HG03135 (cell line): ENCODE measurements at regions not wholly inside any gene's neighbourhood (a gene's known extent, or its start where the extent isn't known, plus 50 kb on each side); places are given as distances from the start of the nearest gene placed in this dataset.
A peak's percentile ranks its signal among the peaks of the same experiment; 100 is the strongest.

Experiments
- ATAC-seq: cut with Tn5 transposase; IDR thresholded peaks from one replicate; pipeline ENCODE4 v1.9.1; 2021; ENCODE audit warnings: mild to moderate bottlenecking, moderate library complexity; ENCODE audit not compliant: unreplicated experiment

DNA sequence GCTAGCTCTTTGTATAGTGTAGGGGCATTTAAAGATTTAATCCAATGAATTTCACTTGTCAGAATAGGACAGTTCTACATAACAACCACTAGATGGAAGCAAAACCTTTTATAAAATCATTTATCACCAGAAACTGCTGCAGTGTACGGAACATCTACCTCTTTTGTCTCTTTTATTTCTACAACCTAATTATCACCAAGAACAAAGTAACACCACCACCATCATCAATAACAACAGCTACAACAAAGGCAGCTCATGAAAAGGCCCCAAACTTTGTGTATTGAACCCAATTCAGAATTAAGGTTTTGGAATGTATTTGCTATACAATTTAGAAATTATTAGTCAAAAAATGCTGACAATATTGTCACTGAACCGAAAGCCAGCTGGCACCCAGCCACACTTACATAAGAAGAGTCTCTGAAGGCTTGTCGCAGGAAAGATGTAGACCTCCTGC lies 260.9 kb upstream of the RPS6KA3 start:
- ATAC-seq = no peak

DNA sequence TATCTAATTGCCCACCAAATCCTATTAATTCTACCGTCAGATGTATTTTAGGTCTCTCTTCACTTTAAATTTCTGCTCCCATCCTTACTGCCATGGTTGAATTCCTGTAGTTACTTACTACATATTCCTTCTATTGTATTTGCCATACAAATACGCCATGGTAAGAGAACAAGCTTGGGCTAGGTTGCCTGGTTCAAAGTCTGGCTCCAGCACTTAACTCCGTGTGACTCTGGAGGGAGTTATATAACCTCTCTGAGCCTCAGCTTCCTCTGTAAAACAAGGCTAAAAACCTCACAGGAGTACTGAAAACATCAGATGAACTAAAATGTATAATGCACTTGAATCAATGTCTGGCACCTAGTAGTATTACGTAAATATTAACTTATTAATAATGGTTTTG lies 260.3 kb upstream of the RPS6KA3 start:
- no peak for ATAC-seq

DNA sequence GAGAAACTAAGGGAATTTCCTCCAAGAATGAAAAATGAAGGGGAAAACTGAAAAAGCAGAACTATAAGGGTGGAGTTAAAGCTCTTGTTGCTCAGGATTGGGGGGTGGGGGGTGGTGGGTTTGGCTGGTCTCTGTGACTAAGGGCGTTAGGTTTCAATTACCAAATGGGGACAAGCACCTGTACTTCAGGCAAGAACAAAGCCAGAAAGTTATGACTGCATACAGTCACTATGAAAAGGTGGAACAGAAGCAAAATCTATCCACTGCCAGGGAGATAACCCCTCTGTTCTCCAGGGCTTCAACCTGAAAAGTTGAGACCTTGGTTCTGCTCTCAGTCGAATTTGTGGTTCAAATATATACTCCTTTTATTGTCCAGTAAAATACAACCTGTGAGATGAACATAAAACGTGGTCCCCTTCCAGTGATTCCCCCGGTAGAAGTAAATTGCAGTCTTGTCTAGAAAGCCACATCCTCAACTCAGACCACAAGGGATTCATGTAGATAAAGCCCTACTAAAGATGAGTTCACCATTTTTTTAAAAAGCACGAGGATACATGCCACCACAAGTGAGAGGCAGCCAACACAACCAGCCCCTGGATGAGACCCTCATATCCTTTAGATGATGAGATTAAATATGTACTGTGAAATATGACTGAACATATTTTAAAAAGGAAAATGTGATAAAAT lies 257.1 kb upstream of the RPS6KA3 start:
- ATAC-seq = no peak

DNA sequence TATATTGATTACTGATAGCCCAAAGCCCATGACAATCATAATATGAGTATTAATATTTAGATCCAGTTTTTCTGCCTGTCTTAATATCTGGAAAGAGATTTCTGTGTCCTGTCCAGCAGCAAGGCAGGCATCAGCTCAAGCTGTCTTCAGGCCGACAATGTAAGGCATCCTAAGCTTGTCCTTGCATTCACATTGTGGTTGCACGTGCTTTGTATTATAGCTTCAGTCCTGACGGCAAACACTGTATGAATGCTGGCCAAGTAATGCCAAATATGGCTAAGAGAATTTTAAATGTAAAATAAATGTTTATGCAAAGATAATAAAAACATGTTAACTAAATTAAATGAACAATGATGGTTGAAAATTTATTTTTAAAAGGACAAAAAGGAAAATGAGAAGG lies 255.7 kb upstream of the RPS6KA3 start:
- no peak for ATAC-seq

- no peak for ATAC-seq
Observed at GRCh38 chrX:20521222-20521621, 254.5 kb upstream of the RPS6KA3 start.

GRCh38 chrX:20519826-20520225 lies 253.1 kb upstream of the RPS6KA3 start:
- ATAC-seq = no peak

DNA sequence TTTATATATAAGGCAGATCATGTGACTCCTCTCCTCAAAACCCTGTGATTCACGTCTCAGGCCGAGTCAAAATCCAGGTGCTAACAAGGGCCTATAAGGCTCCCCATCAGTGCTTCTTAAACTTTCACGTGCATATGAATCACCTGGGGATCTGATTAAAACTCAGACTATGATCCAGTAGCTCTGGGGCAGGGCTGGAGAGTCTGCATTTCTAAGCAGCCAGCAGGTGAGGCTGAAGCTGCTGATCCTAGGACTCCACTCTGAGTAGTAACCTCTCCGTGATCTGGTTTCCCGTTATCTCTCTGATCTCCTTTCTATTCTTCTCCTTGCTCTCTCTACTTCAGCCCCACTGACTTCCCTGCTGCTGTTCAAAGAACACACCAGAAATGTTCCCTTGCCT lies 252.4 kb upstream of the RPS6KA3 start:
- ATAC-seq = no peak

DNA sequence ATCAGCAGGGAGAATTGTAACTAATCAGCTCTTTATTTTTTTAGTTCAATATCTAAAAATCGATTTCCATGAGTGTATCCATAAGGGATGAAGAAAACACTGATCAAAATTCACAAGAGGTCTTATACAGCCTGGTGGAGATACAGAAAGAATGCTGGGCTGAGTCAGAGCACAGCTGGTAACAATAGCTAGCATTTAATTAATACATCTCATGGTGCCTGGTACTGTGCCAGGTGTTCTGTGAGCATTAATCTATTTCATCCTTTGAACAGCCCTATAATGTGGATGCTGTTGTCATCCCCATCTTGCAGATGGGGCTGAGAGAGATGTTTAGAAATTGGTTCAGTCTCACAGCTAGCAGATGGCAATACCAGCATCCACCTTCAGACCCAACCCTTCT lies 250.9 kb upstream of the RPS6KA3 start:
- no peak for ATAC-seq

DNA sequence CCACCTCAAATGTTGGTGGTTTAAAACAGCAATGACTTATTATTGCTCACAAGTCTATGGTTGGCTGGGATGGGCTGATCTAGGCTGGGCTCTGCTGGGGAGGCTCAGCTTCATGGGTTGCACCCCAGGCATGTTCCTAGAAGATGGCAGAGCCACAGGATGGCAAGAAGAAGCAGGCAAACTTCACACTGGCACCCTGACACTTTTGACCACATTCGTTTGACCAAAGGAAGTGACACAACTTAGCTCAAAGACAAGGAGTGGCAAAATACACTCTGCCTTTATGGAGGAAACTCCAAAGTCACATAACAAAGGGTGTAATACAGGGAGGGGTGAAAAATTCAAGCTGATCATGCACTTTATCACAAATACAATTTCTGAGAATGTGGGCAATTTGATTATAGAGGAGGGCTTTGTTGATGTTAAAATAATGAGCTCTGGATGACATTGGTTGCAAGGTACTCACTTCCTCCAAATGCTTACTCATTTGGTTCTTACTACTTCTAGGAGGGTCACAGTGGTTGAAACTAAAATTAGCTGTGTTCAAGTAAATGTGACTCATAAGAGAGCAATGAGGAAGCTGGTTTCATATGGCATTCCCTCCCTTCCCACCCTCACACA lies 249.2 kb upstream of the RPS6KA3 start:
- peak; percentile 98 for ATAC-seq

DNA sequence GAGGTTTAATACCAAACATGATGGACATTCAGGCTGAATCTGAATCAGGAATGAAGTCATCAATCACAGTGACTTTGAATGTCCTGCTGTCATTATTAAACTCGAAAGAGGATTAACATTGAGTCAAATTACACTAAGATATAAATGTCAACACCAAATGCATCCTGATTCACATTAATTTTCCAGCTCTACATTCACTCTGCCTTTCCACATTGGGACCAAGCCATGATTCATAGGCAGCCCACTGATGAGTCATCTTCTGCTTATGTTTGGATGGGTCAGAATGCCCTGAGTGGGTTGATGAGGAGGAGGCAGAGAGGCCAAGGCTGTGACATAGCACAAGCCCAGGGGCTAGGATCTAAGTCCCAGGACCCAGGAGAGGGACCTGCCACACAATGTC lies 247.6 kb upstream of the RPS6KA3 start:
- no peak for ATAC-seq

DNA sequence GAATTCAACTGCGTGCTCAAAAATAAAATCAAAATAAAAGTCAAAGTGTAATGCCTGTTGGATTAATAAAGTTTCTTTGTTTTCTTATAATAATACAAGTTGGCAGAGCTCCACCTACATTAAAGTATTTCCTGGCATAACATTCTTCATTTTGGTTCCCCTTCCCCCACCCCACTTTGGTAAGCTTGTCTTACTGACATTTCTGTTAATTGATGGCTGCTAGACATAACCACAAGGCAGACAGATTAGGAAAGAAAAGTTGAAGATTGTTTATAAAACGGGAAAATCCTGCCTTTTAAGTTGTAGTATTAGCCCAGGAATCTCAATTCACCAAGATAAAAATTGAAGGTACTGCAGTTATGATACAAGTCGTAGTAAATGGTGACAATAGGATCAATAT lies 246.5 kb upstream of the RPS6KA3 start:
- no peak for ATAC-seq

GRCh38 chrX:20511792-20512191 lies 245.1 kb upstream of the RPS6KA3 start:
- ATAC-seq = no peak

DNA sequence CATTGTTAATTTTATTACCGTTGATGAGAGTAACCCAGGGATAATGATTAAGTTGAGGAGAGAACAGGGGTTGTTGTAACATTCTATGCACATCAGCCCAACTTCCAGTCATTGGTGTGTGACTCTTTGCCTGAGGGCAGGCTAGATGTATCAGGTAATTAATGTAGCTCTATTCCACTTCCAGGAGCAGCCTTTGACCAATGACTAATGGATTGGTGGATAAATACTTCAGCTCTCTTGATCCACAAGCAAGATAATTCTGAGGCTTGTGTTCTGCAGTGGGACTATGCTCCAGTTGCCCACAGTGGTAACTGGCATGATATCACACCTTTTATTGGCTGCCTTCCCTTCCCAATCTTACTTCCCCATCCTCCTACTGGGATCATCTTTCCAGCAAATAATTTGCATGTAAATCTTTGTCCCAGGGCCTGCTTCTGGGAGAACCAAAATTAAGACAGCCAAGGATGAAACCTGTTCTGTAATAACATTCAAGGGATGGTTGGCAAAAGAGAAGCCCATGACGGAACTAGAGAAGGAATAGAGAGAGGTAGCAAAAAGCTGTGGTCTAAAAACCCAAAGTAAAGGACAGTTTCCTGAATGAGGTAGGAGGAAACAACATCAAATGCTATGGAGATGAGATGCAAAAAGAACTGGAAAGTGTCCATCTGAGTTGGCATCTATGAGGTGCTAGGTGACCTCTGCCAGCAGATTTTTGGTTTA lies 241.4 kb upstream of the RPS6KA3 start:
- ATAC-seq = no peak

- no peak for ATAC-seq
Observed at GRCh38 chrX:20506739-20507138, 240.0 kb upstream of the RPS6KA3 start.

DNA sequence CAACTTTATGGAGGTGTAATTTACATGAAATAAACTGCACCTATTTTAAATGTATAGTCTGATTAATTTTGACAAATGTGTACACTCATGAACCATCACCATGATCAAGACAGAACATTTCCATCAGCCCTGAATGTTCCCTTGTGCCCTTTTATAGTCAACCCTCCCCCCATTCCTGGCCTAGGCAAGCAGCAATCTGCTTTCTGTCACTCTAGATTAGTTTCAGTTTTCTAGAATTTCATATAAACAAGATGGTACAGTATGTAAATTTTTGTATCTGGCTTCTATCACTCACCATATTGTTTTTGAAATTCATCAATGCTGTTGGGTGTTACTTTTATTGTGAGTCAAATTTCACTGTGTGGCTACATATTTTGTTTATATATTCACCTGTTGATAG lies 234.2 kb upstream of the RPS6KA3 start:
- no peak for ATAC-seq

DNA sequence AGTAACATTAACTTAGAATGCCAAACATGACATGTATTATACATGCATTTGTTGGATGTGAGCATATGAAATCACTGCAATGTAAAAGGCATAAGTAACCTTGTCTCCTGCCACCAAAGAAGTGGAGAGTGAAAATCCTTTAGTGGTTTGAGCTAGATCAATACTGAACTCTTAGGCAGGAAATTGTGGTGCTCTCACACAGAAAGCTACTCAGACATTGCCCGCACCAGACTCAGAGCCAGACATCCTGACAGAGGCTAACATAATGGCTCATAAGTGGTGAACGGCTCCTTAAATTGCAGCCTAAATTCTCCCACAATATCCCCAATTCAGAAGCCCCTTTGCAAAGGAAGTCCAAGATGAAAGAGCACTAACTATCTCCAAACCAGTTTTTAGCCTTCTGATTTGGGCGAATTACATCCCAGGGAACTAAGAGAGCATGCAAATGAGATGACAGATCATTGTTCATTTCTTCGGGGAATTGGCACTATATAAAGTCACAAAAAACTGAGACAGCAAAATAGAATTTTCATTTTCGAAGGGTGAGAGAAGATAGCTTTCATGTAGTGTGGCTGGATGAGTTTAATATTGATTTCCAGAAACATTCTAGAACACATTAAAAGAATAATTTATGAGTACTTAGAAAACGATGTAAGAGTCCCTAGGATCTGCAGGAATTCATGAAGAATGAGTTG lies 233.6 kb upstream of the RPS6KA3 start:
- no peak for ATAC-seq

GRCh38 chrX:20499763-20500162 lies 233.1 kb upstream of the RPS6KA3 start:
- no peak for ATAC-seq

DNA sequence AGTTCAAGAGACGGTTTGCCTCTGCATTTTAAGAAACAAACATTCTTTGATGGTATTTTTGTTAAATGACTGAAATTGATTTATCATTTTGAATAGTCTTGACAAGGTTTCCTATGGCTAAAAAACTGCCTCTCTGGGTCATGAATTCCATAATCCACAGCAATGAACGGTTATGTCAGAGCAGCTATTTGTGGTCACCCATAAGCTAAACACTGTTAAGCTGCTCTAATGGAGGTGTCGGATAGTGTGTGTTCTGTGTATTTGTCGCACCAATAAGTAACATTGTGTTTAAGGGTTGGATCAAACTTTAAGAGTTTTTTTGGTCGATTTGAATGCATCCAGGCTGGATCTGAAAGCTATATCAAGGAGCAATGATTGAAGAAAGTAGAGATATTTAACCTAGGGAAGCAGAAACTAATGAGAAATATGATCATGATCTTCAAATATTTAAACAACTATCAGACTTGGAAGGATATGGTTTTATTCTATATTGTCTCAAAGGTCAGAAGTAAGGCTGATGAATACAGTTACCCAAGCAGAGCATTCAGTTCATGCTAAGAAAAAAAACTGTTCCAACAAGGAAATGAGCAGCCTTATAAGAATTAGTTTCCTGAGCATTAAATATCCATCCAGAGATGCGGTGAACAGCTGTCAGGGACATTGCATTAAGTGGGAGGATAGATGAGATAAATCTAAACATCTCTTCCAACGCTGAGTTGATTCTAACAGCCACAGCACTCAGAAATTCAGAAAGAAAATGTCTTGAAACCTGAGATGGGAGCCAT lies 232.3 kb upstream of the RPS6KA3 start:
- ATAC-seq = no peak

DNA sequence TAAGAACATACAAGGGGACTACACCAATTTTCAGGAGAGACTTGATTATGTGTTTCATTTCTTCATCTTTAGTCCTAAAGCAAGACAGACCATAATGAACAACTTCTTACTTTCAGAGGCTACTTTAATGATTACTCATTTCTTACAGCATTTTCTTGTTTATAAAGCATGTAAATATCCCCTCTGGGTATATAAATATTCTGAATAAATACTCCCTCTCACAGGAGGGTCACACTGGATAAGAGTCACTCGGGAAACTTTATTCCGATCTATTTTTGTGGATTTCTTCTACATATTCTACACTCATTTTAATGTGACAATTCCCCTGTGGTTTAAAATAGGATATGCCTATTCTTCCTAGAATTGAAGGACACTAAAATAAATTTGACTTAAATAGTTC lies 228.9 kb upstream of the RPS6KA3 start:
- ATAC-seq = no peak

DNA sequence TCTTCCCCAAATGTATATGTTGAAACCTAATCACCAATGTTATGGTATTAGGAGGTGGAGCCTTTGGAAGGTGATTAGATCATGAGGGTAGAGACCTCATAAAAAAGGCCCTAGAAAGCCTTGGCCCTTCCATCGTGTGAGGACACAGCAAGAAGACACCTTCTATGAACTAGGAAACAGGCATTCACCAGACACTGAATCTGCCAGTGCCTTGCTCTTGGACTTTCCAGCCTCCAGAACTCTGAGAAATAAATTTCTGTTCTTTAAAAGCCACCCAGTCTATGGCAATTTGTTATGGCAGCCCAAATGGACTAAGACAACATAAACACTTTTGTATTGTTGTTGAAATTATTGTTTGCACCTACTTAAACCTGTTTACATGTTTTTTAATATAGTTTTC lies 221.8 kb upstream of the RPS6KA3 start:
- no peak for ATAC-seq

GRCh38 chrX:20487227-20487626 lies 220.5 kb upstream of the RPS6KA3 start:
- no peak for ATAC-seq
